ENCODE measurements at regions not wholly inside any gene's neighbourhood (a gene's known extent, or its start where the extent isn't known, plus 50 kb on each side); places are given as distances from the start of the nearest gene placed in this dataset.

DNA sequence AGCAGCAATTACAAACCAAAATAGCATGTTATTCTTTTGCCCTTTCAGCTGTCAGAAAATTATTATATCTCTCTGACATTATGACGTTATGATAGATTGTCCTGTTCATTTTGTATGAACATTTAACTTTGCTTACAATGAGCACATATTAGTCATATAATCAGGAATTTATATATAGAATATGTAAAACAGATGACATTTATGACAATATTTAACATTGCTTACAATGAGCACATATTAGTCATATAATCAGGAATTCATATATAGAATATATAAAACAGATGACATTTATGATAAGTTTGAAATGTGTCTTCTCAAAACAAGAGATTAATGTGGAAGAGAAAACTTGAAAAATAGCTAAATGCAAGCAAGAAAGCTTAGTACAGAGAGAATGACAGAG, 1180.2 kb downstream of the CDH12 start:
- Histone ChIP-seq H3K4me1 (ENCODE audit: insufficient read depth, low read length) (no peaks in the 10 kb centered on the region), H3K9me3 (ENCODE audit: control insufficient read depth in 1 of 2, insufficient read depth in 1 of 2, low read length in 2 of 2) (no peaks in the 10 kb centered on the region), H3K27ac (ENCODE audit: low read depth in 1 of 2, low read length in 2 of 2) (no peak overlapping the region), H3K36me3 (ENCODE audit: insufficient read depth, low read length) (no peaks in the 10 kb centered on the region), H3K27me3 (ENCODE audit: control insufficient read depth in 1 of 2, insufficient read depth in 2 of 2, low read length in 2 of 2) (no peaks in the 10 kb centered on the region), H3K4me3 (ENCODE audit: low read length) (no peak overlapping the region)
- intact Hi-C loops (cut with DNase I, micrococcal nuclease) = no loop called here
- H3K4me1 Mint-ChIP-seq (ENCODE audit: low read depth) = no peaks in the 10 kb centered on the region
- ChIA-PET CTCF (no interaction called here), POLR2A (no interaction called here)
- no peak overlapping the region for H3K27ac Mint-ChIP-seq
- DNase-seq (no peak), ATAC-seq (ENCODE audit: poor library complexity) (no peak)
- no peak overlapping the region for H3K4me3 Mint-ChIP-seq
- no peaks in the 10 kb centered on the region for H3K27me3 Mint-ChIP-seq
- peaks cover 3% of the 10 kb centered on the region for H3K9me3 Mint-ChIP-seq
- H3K36me3 Mint-ChIP-seq (ENCODE audit: low read depth) = no peaks in the 10 kb centered on the region
- TF ChIP-seq, protein P1, sequence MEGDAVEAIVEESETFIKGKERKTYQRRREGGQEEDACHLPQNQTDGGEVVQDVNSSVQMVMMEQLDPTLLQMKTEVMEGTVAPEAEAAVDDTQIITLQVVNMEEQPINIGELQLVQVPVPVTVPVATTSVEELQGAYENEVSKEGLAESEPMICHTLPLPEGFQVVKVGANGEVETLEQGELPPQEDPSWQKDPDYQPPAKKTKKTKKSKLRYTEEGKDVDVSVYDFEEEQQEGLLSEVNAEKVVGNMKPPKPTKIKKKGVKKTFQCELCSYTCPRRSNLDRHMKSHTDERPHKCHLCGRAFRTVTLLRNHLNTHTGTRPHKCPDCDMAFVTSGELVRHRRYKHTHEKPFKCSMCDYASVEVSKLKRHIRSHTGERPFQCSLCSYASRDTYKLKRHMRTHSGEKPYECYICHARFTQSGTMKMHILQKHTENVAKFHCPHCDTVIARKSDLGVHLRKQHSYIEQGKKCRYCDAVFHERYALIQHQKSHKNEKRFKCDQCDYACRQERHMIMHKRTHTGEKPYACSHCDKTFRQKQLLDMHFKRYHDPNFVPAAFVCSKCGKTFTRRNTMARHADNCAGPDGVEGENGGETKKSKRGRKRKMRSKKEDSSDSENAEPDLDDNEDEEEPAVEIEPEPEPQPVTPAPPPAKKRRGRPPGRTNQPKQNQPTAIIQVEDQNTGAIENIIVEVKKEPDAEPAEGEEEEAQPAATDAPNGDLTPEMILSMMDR (IDR thresholded peaks at IDR 0.05) = no peak

DNA sequence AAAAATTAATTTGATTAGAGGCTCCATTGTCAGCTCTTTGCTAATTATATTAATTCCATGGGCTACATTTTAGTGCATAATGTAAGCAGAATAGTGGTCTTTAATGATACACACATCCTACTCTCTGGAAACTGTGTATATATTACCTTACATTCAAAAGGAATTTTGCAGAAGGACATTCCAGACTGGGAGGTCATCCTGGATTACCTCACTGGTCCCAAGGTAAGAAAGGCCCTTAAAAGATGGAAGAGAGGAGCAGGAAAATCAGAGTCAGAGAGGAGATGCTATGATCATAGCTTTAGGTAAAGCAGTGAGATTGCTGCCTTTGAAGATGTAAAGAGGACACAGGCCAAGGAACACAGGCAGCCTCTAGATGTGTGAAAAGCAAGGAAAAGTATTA, 1180.8 kb downstream of the CDH12 start:
- Histone ChIP-seq H3K4me3 (ENCODE audit: low read length) (no peak overlapping the region), H3K36me3 (ENCODE audit: insufficient read depth, low read length) (no peaks in the 10 kb centered on the region), H3K4me1 (ENCODE audit: insufficient read depth, low read length) (no peaks in the 10 kb centered on the region), H3K27me3 (ENCODE audit: control insufficient read depth in 1 of 2, insufficient read depth in 2 of 2, low read length in 2 of 2) (no peaks in the 10 kb centered on the region), H3K9me3 (ENCODE audit: control insufficient read depth in 1 of 2, insufficient read depth in 1 of 2, low read length in 2 of 2) (no peaks in the 10 kb centered on the region), H3K27ac (ENCODE audit: low read depth in 1 of 2, low read length in 2 of 2) (no peak overlapping the region)
- ATAC-seq (ENCODE audit: poor library complexity) (no peak), DNase-seq (no peak)
- intact Hi-C loops (cut with DNase I, micrococcal nuclease) = no loop called here
- Mint-ChIP-seq H3K27ac (no peak overlapping the region), H3K9me3 (peaks cover 3% of the 10 kb centered on the region), H3K4me1 (ENCODE audit: low read depth) (no peaks in the 10 kb centered on the region), H3K4me3 (no peak overlapping the region), H3K27me3 (no peaks in the 10 kb centered on the region), H3K36me3 (ENCODE audit: low read depth) (no peaks in the 10 kb centered on the region)
- TF ChIP-seq, protein P1 (IDR thresholded peaks at IDR 0.05) = no peak
- ChIA-PET CTCF (no interaction called here), POLR2A (no interaction called here)

DNA sequence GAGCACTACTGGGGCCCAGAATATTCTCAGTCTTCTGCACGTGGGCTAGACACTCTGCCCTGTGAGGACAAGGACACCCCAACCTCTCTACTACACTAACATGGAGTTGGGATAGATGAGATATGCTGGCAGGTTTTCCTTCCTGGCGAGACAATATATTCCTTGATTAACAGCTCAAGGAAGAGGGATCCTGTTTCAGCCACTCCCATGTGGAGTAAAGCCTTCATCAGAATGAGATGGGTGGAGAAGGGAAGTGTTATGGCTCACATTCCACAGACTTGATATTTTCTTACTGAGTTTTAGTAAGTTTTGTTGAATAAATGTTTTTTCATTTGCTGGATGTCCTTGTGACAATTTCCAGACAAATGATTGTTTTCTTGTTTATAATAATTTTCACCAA, 1187.6 kb downstream of the CDH12 start:
- intact Hi-C loops (cut with DNase I, micrococcal nuclease) = no loop called here
- H3K9me3 Mint-ChIP-seq = peaks cover 15% of the 10 kb centered on the region
- POLR2A ChIA-PET = no interaction called here

More for the DNA sequence above, 1187.6 kb downstream of the CDH12 start:
- Mint-ChIP-seq H3K4me3 (no peak overlapping the region), H3K4me1 (ENCODE audit: low read depth) (no peaks in the 10 kb centered on the region), H3K27ac (no peak overlapping the region), H3K36me3 (ENCODE audit: low read depth) (no peaks in the 10 kb centered on the region), H3K27me3 (no peaks in the 10 kb centered on the region)
- Histone ChIP-seq H3K36me3 (ENCODE audit: insufficient read depth, low read length) (no peaks in the 10 kb centered on the region), H3K4me3 (ENCODE audit: low read length) (no peak overlapping the region), H3K27ac (ENCODE audit: low read depth in 1 of 2, low read length in 2 of 2) (no peak overlapping the region), H3K27me3 (ENCODE audit: control insufficient read depth in 1 of 2, insufficient read depth in 2 of 2, low read length in 2 of 2) (no peaks in the 10 kb centered on the region), H3K4me1 (ENCODE audit: insufficient read depth, low read length) (no peaks in the 10 kb centered on the region), H3K9me3 (ENCODE audit: control insufficient read depth in 1 of 2, insufficient read depth in 1 of 2, low read length in 2 of 2) (peaks cover 12% of the 10 kb centered on the region in 2 experiments)
- CTCF ChIA-PET = no interaction called here
- ATAC-seq (ENCODE audit: poor library complexity) = no peak
- no peak for DNase-seq
- TF ChIP-seq, protein P1 (IDR thresholded peaks at IDR 0.05) = no peak
